ENCODE measurements at regions not wholly inside any gene's neighbourhood (a gene's known extent, or its start where the extent isn't known, plus 50 kb on each side); places are given as distances from the start of the nearest gene placed in this dataset.
"Not testable (repeated sequence)": the region's sequence is repeated elsewhere in the genome, so short reads cannot be mapped to it uniquely, and the experiment has no call there.

GRCh38 chr1:2851918-2852317, 50.4 kb upstream of the TTC34 start:
- H3K9me3 Mint-ChIP-seq; H3K27ac Mint-ChIP-seq; H3K27me3 Mint-ChIP-seq; H3K4me1 Mint-ChIP-seq; DNase-seq; H3K4me3 Mint-ChIP-seq; intact Hi-C loops (cut with micrococcal nuclease); H3K36me3 Mint-ChIP-seq (ENCODE audit: low read depth): not testable (repeated sequence)

GRCh38 chr1:2853711-2854110, 52.2 kb upstream of the TTC34 start:
- Mint-ChIP-seq H3K36me3 (ENCODE audit: low read depth) (no peaks in the 10 kb centered on the region), H3K4me3 (no peak overlapping the region), H3K27me3 (no peaks in the 10 kb centered on the region), H3K27ac (no peak overlapping the region), H3K9me3 (peaks cover 5% of the 10 kb centered on the region), H3K4me1 (no peaks in the 10 kb centered on the region)
- intact Hi-C loops (cut with micrococcal nuclease), result no loop called here
- no peak for DNase-seq

DNA sequence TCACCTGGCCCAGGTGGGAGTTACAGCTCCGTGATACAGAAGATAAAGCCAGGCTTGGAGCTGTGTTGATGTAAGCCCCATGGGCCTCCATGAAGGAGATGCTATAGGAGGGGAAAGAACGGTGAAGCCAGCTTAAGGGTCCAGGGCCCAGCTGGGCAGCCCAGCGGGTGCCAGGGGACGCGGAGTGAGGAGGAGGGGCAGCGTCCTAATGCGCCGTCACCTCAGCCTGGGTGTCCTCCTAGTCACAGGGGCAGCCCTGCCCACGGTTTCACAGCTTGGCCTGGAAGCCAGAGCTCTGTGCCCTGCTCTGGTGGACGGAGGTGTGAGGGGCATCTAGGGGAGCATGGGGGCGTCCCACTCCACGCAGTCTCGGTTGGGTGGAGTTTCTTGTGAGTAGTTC, 52.7 kb upstream of the TTC34 start:
- DNase-seq, result no peak
- Mint-ChIP-seq H3K27ac (no peak overlapping the region), H3K27me3 (no peaks in the 10 kb centered on the region), H3K36me3 (ENCODE audit: low read depth) (no peaks in the 10 kb centered on the region), H3K4me3 (no peak overlapping the region), H3K9me3 (peaks cover 8% of the 10 kb centered on the region), H3K4me1 (no peaks in the 10 kb centered on the region)
- intact Hi-C loops (cut with micrococcal nuclease), result no loop called here

GRCh38 chr1:2854611-2855010, 53.1 kb upstream of the TTC34 start:
- no peak for DNase-seq
- Mint-ChIP-seq H3K4me1 (no peaks in the 10 kb centered on the region), H3K9me3 (peaks cover 8% of the 10 kb centered on the region), H3K27ac (no peak overlapping the region), H3K27me3 (no peaks in the 10 kb centered on the region), H3K36me3 (ENCODE audit: low read depth) (no peaks in the 10 kb centered on the region), H3K4me3 (no peak overlapping the region)
- intact Hi-C loops (cut with micrococcal nuclease), result no loop called here

GRCh38 chr1:2855206-2856065, 53.9 kb upstream of the TTC34 start:
- Mint-ChIP-seq H3K4me1 (no peaks in the 10 kb centered on the region), H3K36me3 (ENCODE audit: low read depth) (no peaks in the 10 kb centered on the region), H3K27me3 (no peaks in the 10 kb centered on the region), H3K27ac (no peak overlapping the region), H3K4me3 (no peak overlapping the region), H3K9me3 (peaks cover 8% of the 10 kb centered on the region)
- intact Hi-C loops (cut with micrococcal nuclease), result no loop called here
- no peak for DNase-seq

GRCh38 chr1:2856066-2856390, 54.5 kb upstream of the TTC34 start:
- Mint-ChIP-seq H3K4me1 (no peaks in the 10 kb centered on the region), H3K27ac (no peak overlapping the region), H3K4me3 (no peak overlapping the region), H3K9me3 (peaks cover 8% of the 10 kb centered on the region), H3K27me3 (no peaks in the 10 kb centered on the region), H3K36me3 (ENCODE audit: low read depth) (no peaks in the 10 kb centered on the region)
- DNase-seq, result no peak
- intact Hi-C loops (cut with micrococcal nuclease), result no loop called here

DNA sequence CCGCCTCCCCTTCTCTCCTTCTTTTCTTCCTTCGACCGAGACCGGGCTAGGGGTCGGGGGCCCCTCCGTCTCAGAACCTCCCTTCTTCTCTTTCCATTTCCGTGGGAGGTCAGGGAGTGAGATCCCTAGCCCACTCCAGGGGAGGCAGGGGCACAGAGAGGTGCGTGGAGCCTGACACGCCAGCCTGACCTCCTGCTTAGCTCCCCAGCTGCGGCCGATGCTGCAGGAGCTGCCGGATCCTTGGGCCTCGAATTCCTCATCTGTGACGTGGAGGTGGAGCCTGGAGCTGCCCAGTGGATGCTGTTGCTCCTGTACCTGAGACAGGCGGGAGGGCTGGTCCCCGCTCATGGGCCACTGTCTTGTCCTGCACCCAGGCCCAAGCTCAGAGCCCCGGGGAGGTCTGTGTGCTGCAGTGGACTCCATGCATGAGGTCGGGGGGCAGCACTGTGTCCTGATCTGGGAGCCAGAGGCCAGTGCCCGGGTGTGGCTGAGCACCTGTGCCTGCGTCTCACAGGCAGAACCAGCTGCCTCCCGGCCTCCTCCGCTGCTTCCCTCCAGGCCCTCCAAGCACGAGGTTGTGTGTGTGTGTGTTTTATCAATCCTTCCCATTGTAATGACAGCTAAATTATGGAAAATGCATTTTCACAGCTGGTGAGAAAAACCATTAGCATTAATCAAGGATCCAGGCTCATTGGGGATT, 55.3 kb upstream of the TTC34 start:
- no peaks in the 10 kb centered on the region for H3K27me3 Mint-ChIP-seq
- H3K4me3 Mint-ChIP-seq, result no peak overlapping the region
- DNase-seq, result no peak
- no peaks in the 10 kb centered on the region for H3K36me3 Mint-ChIP-seq (ENCODE audit: low read depth)
- H3K27ac Mint-ChIP-seq, result no peak overlapping the region
- intact Hi-C loops (cut with micrococcal nuclease), result no loop called here
- H3K4me1 Mint-ChIP-seq, result no peaks in the 10 kb centered on the region
- H3K9me3 Mint-ChIP-seq, result peaks cover 8% of the 10 kb centered on the region

GRCh38 chr1:2857521-2857920, 56.0 kb upstream of the TTC34 start:
- no peaks in the 10 kb centered on the region for H3K4me1 Mint-ChIP-seq
- H3K27ac Mint-ChIP-seq, result no peak overlapping the region
- intact Hi-C loops (cut with micrococcal nuclease), result no loop called here
- DNase-seq, result no peak
- H3K27me3 Mint-ChIP-seq, result no peaks in the 10 kb centered on the region
- no peaks in the 10 kb centered on the region for H3K36me3 Mint-ChIP-seq (ENCODE audit: low read depth)
- H3K4me3 Mint-ChIP-seq, result no peak overlapping the region
- peaks cover 8% of the 10 kb centered on the region for H3K9me3 Mint-ChIP-seq

GRCh38 chr1:2858676-2859075, 57.2 kb upstream of the TTC34 start:
- Mint-ChIP-seq H3K4me1 (no peaks in the 10 kb centered on the region), H3K27ac (no peak overlapping the region), H3K9me3 (peaks cover 8% of the 10 kb centered on the region), H3K27me3 (no peaks in the 10 kb centered on the region), H3K4me3 (no peak overlapping the region), H3K36me3 (ENCODE audit: low read depth) (no peaks in the 10 kb centered on the region)
- DNase-seq, result no peak
- intact Hi-C loops (cut with micrococcal nuclease), result no loop called here

DNA sequence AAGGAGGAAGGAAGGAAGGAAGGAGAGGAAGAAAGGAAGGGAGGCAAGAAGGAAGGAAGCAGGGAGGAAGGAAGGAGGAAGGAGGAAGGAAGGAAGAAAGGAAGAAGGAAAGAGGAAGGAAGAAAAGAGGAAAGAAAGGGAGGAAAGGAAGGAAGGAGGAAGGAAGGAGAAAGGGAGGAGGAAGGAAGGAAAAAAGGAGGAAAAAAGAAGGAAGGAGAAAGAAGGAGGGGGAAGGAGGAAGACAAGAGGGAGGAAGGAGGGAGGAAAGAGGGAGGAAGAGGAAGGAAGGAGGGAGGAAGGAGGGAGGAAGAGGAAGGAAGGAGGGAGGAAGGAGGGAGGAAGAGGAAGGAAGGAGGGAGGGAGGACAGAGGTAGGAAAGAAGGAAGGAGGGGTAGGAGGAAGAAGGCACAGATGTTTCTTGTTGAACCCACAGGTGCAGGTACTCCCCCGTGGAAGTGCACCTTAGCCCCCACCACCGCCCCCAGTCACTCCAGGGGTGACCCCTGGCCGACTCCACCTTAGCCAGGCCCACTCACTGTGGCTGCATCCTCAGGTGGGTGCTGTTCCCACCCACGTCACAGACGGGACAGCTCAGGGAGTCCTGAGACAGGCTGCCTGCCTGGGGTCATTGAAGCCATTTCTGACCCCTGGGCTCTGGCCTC, 57.9 kb upstream of the TTC34 start:
- peaks cover 8% of the 10 kb centered on the region for H3K9me3 Mint-ChIP-seq
- DNase-seq, result no peak
- no peaks in the 10 kb centered on the region for H3K4me1 Mint-ChIP-seq
- intact Hi-C loops (cut with micrococcal nuclease), result no loop called here
- H3K36me3 Mint-ChIP-seq (ENCODE audit: low read depth), result no peaks in the 10 kb centered on the region
- no peak overlapping the region for H3K4me3 Mint-ChIP-seq
- no peaks in the 10 kb centered on the region for H3K27me3 Mint-ChIP-seq
- no peak overlapping the region for H3K27ac Mint-ChIP-seq

DNA sequence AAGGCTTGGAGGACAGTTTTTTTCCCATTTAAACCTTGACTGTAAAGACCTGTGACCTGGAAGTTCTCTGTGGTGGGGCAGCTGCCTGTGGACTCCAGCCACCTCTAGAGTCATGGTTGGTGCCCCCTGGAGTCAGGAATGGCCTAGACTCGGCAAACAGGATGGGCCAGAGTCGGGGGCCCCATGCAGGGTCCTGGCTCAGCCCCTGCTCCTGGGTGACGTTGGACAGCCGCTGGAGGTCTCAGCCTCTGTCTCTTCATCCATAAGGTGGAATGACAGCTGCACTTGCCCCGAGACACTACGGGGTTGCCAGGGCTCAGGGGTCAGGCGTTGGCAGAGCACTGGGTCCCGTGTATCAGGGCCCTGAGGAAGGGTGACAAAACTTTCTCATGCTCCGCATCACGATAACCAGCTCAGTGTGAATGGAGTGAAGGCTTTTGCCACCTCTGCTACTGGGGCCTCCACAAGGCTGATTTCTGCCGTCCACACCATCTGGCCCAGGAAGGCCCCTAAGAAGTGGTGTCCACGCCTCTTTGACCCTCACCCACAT, 58.5 kb upstream of the TTC34 start:
- Mint-ChIP-seq H3K9me3 (peaks cover 8% of the 10 kb centered on the region), H3K4me3 (no peak overlapping the region), H3K36me3 (ENCODE audit: low read depth) (no peaks in the 10 kb centered on the region), H3K27me3 (no peaks in the 10 kb centered on the region), H3K27ac (no peak overlapping the region), H3K4me1 (no peaks in the 10 kb centered on the region)
- intact Hi-C loops (cut with micrococcal nuclease), result no loop called here
- DNase-seq, result no peak

DNA sequence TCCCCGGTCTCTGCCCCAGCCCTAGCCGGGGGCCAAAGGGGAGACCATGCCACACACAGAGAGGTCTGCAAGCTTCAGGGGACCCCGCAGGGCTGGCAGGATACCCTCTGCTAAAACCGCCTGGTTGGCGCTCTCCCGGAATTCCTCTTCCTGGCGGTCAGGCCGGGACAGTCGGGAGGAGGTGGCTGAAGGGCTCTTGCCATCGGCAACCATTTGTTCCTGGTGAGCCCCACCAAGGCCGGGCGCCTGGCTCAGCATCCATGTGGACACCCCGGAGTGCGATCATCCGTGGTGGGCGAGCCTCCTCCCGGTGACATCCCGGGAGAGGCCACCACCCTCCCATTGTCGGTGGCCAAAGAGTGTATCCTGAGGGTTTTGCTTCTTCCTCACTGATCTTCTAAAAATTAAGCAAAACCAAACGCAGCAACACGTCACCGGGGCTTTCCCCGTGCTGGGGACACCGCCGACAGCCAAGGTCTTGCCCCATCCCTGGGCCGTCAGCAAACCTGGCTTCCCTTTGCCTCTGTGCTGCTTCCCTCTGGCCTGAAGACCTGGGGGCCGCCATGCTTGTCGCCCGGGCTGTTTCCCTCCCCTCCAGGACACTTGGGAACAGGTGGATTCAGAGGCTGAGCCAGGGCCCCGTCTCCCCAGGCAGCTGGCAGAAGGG, 59.1 kb upstream of the TTC34 start:
- Mint-ChIP-seq H3K4me1 (no peaks in the 10 kb centered on the region), H3K27me3 (no peaks in the 10 kb centered on the region), H3K4me3 (no peak overlapping the region), H3K27ac (no peak overlapping the region), H3K9me3 (peaks cover 8% of the 10 kb centered on the region), H3K36me3 (ENCODE audit: low read depth) (no peaks in the 10 kb centered on the region)
- intact Hi-C loops (cut with micrococcal nuclease), result no loop called here
- no peak for DNase-seq

GRCh38 chr1:2861143-2861987, 59.9 kb upstream of the TTC34 start:
- no peak overlapping the region for H3K27ac Mint-ChIP-seq
- no peaks in the 10 kb centered on the region for H3K27me3 Mint-ChIP-seq
- no peaks in the 10 kb centered on the region for H3K36me3 Mint-ChIP-seq (ENCODE audit: low read depth)
- no peak overlapping the region for H3K4me3 Mint-ChIP-seq
- intact Hi-C loops (cut with micrococcal nuclease), result no loop called here
- H3K4me1 Mint-ChIP-seq, result no peaks in the 10 kb centered on the region
- DNase-seq, result no peak
- H3K9me3 Mint-ChIP-seq, result peaks cover 8% of the 10 kb centered on the region

Measured in activated CD4-positive, alpha-beta T cell treated with anti-CD3 and anti-CD28 coated beads, Interleukin-2, amount 10 ng/mL, durations not matched to agents 24 days and 14 days (primary cell).